GM12872 (cell line): ENCODE measurements at regions not wholly inside any gene's neighbourhood (a gene's known extent, or its start where the extent isn't known, plus 50 kb on each side); places are given as distances from the start of the nearest gene placed in this dataset.

Experiments used
- TF ChIP-seq, protein P1 (sequence below): IDR thresholded peaks from 3 replicates; pipeline ENCODE4 v1.5.1; 2011; ENCODE audit warnings: low read depth, mild to moderate bottlenecking, low read length, moderate library complexity; ENCODE audit not compliant: insufficient read depth

- TF ChIP-seq, protein P1, sequence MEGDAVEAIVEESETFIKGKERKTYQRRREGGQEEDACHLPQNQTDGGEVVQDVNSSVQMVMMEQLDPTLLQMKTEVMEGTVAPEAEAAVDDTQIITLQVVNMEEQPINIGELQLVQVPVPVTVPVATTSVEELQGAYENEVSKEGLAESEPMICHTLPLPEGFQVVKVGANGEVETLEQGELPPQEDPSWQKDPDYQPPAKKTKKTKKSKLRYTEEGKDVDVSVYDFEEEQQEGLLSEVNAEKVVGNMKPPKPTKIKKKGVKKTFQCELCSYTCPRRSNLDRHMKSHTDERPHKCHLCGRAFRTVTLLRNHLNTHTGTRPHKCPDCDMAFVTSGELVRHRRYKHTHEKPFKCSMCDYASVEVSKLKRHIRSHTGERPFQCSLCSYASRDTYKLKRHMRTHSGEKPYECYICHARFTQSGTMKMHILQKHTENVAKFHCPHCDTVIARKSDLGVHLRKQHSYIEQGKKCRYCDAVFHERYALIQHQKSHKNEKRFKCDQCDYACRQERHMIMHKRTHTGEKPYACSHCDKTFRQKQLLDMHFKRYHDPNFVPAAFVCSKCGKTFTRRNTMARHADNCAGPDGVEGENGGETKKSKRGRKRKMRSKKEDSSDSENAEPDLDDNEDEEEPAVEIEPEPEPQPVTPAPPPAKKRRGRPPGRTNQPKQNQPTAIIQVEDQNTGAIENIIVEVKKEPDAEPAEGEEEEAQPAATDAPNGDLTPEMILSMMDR: no peak
Measured at GRCh38 chr16:52283018-52283417, 263.9 kb downstream of the TOX3 start.

- TF ChIP-seq, protein P1: no peak
Measured at GRCh38 chr16:52280086-52280485, 266.9 kb downstream of the TOX3 start.

- TF ChIP-seq, protein P1: no peak
Measured at GRCh38 chr16:52271088-52271750, 275.7 kb downstream of the TOX3 start.

DNA sequence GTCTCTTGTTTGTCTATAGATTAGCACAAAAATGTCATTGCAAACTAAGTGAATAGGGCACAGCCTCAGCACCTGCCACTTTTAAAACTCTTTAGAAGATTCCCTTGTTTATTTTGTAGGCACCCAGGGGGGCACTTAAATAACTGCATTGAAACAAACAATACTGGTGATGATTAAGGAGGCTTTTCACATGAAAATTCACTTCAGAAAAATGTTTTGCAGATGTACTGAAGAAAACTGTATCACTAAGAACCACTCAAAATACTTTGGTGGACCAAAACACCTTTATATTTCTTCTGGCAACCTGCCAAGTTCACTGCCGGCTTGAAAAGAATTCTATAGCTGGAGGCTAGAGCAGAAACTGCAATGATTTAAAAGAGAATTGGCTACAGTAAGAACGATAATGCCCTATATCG, 281.5 kb downstream of the TOX3 start:
- TF ChIP-seq, protein P1: no peak

- TF ChIP-seq, protein P1: no peak
Measured at GRCh38 chr16:52257534-52257933, 289.4 kb downstream of the TOX3 start.

DNA sequence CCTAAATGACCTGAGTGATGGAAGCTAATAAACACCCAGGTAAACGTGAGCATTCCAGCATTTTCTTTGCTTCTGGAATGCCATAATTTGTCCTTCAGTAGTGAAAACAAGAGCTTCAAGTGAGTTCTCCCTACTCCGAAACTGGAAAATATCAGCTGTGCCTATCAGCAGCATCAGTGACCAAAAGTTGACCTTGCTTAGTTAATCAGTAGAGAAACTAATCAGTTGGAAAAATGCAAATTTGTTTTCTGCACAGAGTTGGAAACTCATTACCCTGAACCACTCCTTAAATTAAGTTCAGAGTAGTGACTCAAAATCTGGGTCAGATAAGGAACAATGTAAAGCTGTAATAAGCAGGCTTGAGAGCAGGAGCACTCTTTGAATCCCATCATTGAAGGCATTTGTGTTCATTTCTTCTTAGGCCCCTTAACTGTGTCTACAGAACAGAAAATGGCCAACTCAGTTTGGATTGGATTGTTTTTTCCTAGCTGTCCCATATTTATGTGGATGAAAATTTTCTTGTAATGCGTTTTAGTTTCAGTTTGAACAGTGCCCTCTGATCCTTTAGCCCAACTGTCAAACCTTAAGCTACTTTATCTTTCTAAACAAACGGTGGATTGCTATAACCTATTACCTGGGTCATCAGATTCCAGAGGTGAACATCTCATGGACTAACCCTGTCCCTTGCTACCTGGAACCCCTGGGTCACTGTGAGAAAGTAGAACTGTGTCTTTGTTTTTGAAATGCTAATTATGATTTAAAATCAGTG, 290.4 kb downstream of the TOX3 start:
- TF ChIP-seq, protein P1: no peak

DNA sequence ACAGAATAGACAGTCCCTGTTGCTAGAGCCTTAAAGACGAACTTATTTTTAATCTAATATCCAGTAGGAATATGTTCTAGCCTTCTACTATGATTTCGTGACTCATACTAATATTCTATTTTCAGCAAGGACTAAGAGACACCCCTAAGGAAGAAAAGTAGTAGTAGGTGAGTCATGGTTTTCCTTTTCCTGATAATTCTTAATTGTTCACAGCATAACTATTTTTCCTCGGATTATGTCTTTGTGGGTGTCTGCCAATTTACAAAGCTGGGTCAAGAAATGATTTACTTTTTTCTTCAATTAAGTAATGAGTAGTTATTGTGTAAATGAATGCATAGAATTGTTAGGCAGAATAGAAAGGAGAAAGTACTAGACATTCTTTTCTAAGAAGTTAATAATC, 292.2 kb downstream of the TOX3 start:
- TF ChIP-seq, protein P1: no peak
